Thyroid gland (tissue), 4 donors: ENCODE measurements at regions not wholly inside any gene's neighbourhood (a gene's known extent, or its start where the extent isn't known, plus 50 kb on each side); places are given as distances from the start of the nearest gene placed in this dataset.

Source experiments
- CTCF ChIP-seq, 6 experiments: fragments of 200-600 bp in 3 of 6; fragments of 450-650 bp in 3 of 6; sonication (generic) in 3 of 6; IDR thresholded peaks; one replicate each; pipeline ENCODE4 v1.5.1; 2016 to 2019; ENCODE audit warnings: antibody characterized with exemption in 6 of 6, mild to moderate bottlenecking in 2 of 6, inconsistent platforms in 1 of 6, moderate library complexity in 1 of 6
- POLR2A ChIP-seq, 2 donors: fragments of 450-650 bp; IDR thresholded peaks; one replicate each; pipeline ENCODE4 v1.6.1; 2017; ENCODE audit warnings: antibody characterized with exemption in 2 of 2, mild to moderate bottlenecking in 2 of 2, moderate library complexity in 1 of 2

GRCh38 chr4:28787947-28788346, 1927.3 kb downstream of the STIM2 start:
- TF ChIP-seq POLR2A (IDR thresholded peaks at IDR 0.05) (no peak), CTCF (IDR thresholded peaks at IDR 0.05) (no peak)
